Astrocyte (in vitro differentiated cells and primary cell): ENCODE measurements at regions not wholly inside any gene's neighbourhood (a gene's known extent, or its start where the extent isn't known, plus 50 kb on each side); places are given as distances from the start of the nearest gene placed in this dataset.

Experiments used
- CTCF ChIP-seq: IDR thresholded peaks from 2 replicates; pipeline ENCODE4 v1.5.1; 2011; ENCODE audit warnings: low read depth, mild to moderate bottlenecking, inconsistent platforms, low read length, moderate library complexity; ENCODE audit not compliant: insufficient read depth
- EZH2 ChIP-seq: IDR thresholded peaks from 2 replicates; pipeline ENCODE4 v1.6.1; 2012; ENCODE audit warnings: mild to moderate bottlenecking, low read length, inconsistent platforms; ENCODE audit not compliant: insufficient read depth

DNA sequence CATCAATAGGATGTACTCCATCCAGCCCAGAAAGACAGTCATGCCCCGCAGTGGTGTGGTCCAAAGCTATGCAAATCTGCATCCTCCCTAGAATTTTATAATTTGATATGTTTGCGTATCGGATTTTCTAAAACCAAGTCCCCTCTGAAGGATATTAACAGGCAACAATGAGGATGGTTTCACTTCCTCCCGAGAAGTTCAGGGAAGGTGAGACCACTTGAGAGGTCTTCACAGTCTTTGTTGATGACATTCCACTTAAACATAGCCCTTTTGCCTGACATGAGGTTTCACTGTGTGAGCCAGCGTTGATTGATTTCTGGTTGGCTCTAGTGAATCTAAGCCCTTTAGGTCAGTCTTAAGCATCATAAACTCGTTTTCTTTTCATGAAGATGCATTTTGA, 276.1 kb downstream of the NR2F2 start:
- no peak for TF ChIP-seq CTCF
- TF ChIP-seq EZH2: no peak
